MM.1S (cell line): ENCODE measurements at regions not wholly inside any gene's neighbourhood (a gene's known extent, or its start where the extent isn't known, plus 50 kb on each side); places are given as distances from the start of the nearest gene placed in this dataset.

ENCODE experiments used
- DNase-seq: peaks from one replicate; pipeline ENCODE4 v3.0.0-alpha.2; 2015
- H2AFZ ChIP-seq: fragments of 300-600 bp; sonication (generic); 2 replicates; pipeline ENCODE4 v1.6.0; 2016; ENCODE audit warnings: antibody characterized with exemption, low read length
- H3F3A ChIP-seq: fragments of 300-600 bp; sonication (generic); 2 replicates; pipeline ENCODE4 v1.6.1; 2016; ENCODE audit warnings: mild to moderate bottlenecking, antibody characterized with exemption, low read length, moderate library complexity, mixed read lengths; ENCODE audit not compliant: insufficient read depth
- H3K27ac ChIP-seq: fragments of 300-600 bp; sonication (generic); 2 replicates; pipeline ENCODE4 v1.5.1; 2016; ENCODE audit warnings: mild to moderate bottlenecking, low read length
- H3K27me3 ChIP-seq: fragments of 300-600 bp; sonication (generic); replicated peaks from 2 replicates; pipeline ENCODE4 v1.6.0; 2016; ENCODE audit warnings: low read length; ENCODE audit not compliant: insufficient read depth
- H3K36me3 ChIP-seq: fragments of 300-600 bp; sonication (generic); replicated peaks from 2 replicates; pipeline ENCODE4 v1.6.1; 2016; ENCODE audit warnings: mild to moderate bottlenecking, low read length, mixed read lengths; ENCODE audit not compliant: insufficient read depth
- H3K4me1 ChIP-seq: fragments of 300-600 bp; sonication (generic); 2 replicates; pipeline ENCODE4 v1.6.1; 2016; ENCODE audit warnings: low read length, mixed read lengths
- H3K4me2 ChIP-seq: fragments of 300-600 bp; sonication (generic); 2 replicates; pipeline ENCODE4 v1.6.0; 2016; ENCODE audit warnings: low read depth, low read length
- H3K4me3 ChIP-seq: fragments of 300-600 bp; sonication (generic); 2 replicates; pipeline ENCODE4 v1.5.1; 2016; ENCODE audit warnings: low read length, mixed read lengths
- H3K79me2 ChIP-seq: fragments of 300-600 bp; sonication (generic); 2 replicates; pipeline ENCODE4 v1.6.1; 2016; ENCODE audit warnings: mixed run types, low read length, mixed read lengths
- H3K9ac ChIP-seq: fragments of 300-600 bp; sonication (generic); 2 replicates; pipeline ENCODE4 v1.6.1; 2016; ENCODE audit warnings: low read length, mixed read lengths
- H3K9me2 ChIP-seq: fragments of 300-600 bp; sonication (generic); replicated peaks from 2 replicates; pipeline ENCODE4 v1.6.1; 2016; ENCODE audit warnings: mild to moderate bottlenecking, low read length, mixed read lengths; ENCODE audit not compliant: insufficient read depth
- H3K9me3 ChIP-seq: fragments of 300-600 bp; sonication (generic); replicated peaks from 2 replicates; pipeline ENCODE4 v1.6.1; 2016; ENCODE audit warnings: mild to moderate bottlenecking, low read length, mixed read lengths; ENCODE audit not compliant: insufficient read depth
- H4K20me1 ChIP-seq: fragments of 300-600 bp; sonication (generic); 2 replicates; pipeline ENCODE4 v1.6.1; 2016; ENCODE audit warnings: mild to moderate bottlenecking, low read length, moderate library complexity, mixed read lengths; ENCODE audit not compliant: insufficient read depth
- CTCF ChIP-seq: fragments of 300-600 bp; sonication (generic); IDR thresholded peaks from 2 replicates; pipeline ENCODE4 v1.5.1; 2016; ENCODE audit warnings: antibody characterized with exemption, low read length, mixed read lengths
- EZH2 ChIP-seq: fragments of 300-600 bp; sonication (generic); optimal IDR thresholded peaks from 2 replicates; pipeline ENCODE3; 2017; ENCODE audit warnings: low read depth, mild to moderate bottlenecking, antibody characterized with exemption, low read length, mixed read lengths
- EZH2phosphoT487 ChIP-seq: fragments of 300-600 bp; sonication (generic); IDR thresholded peaks from 2 replicates; pipeline ENCODE4 v1.6.1; 2018; ENCODE audit warnings: antibody characterized with exemption, low read length

GRCh38 chr1:221454096-221454495 is 287.8 kb downstream of the DUSP10 start:
- TF ChIP-seq CTCF (no peak), EZH2phosphoT487 (no peak), EZH2 (no peak)
- no peak overlapping the region for H3K27ac ChIP-seq
- no peaks in the 10 kb centered on the region for H4K20me1 ChIP-seq

GRCh38 chr1:221456918-221457317 is 285.0 kb downstream of the DUSP10 start:
- Histone ChIP-seq H2AFZ (no peak overlapping the region), H3K4me2 (no peak overlapping the region), H3K27ac (no peak overlapping the region), H3K27me3 (no peaks in the 10 kb centered on the region), H3K9me3 (no peaks in the 10 kb centered on the region), H3F3A (no peaks in the 10 kb centered on the region), H4K20me1 (no peaks in the 10 kb centered on the region), H3K36me3 (no peaks in the 10 kb centered on the region), H3K4me3 (no peak overlapping the region), H3K9ac (no peak overlapping the region), H3K79me2 (no peaks in the 10 kb centered on the region), H3K9me2 (no peaks in the 10 kb centered on the region), H3K4me1 (no peaks in the 10 kb centered on the region)
- no peak for DNase-seq
- TF ChIP-seq EZH2phosphoT487, result no peak
- no peak for TF ChIP-seq CTCF
- no peak for TF ChIP-seq EZH2

More at GRCh38 chr1:221454096-221454495, 287.8 kb downstream of the DUSP10 start:
- no peaks in the 10 kb centered on the region for H3K27me3 ChIP-seq
- no peaks in the 10 kb centered on the region for H3K36me3 ChIP-seq
- no peaks in the 10 kb centered on the region for H3K4me1 ChIP-seq
- no peaks in the 10 kb centered on the region for H3K9me3 ChIP-seq
- no peak overlapping the region for H3K9ac ChIP-seq
- no peaks in the 10 kb centered on the region for H3F3A ChIP-seq
- no peaks in the 10 kb centered on the region for H3K79me2 ChIP-seq
- no peak for DNase-seq
- H2AFZ ChIP-seq, result no peak overlapping the region
- no peak overlapping the region for H3K4me3 ChIP-seq
- no peak overlapping the region for H3K4me2 ChIP-seq
- no peaks in the 10 kb centered on the region for H3K9me2 ChIP-seq

- no peaks in the 10 kb centered on the region for H3K9me3 ChIP-seq
- H3K27ac ChIP-seq, result no peak overlapping the region
- no peaks in the 10 kb centered on the region for H3K36me3 ChIP-seq
- DNase-seq, result no peak
- H2AFZ ChIP-seq, result no peak overlapping the region
- no peaks in the 10 kb centered on the region for H3K79me2 ChIP-seq
- no peak overlapping the region for H3K4me2 ChIP-seq
- no peaks in the 10 kb centered on the region for H3K27me3 ChIP-seq
- no peaks in the 10 kb centered on the region for H4K20me1 ChIP-seq
- no peaks in the 10 kb centered on the region for H3K4me1 ChIP-seq
- no peak overlapping the region for H3K9ac ChIP-seq
- no peak overlapping the region for H3K4me3 ChIP-seq
- no peaks in the 10 kb centered on the region for H3K9me2 ChIP-seq
- TF ChIP-seq EZH2 (no peak), CTCF (no peak), EZH2phosphoT487 (no peak)
- no peaks in the 10 kb centered on the region for H3F3A ChIP-seq
These were observed 284.0 kb downstream of the DUSP10 start for GRCh38 chr1:221457685-221458446.
